Neural cell (in vitro differentiated cells): ENCODE measurements at regions not wholly inside any gene's neighbourhood (a gene's known extent, or its start where the extent isn't known, plus 50 kb on each side); places are given as distances from the start of the nearest gene placed in this dataset.

ENCODE experiments used
- H2AFZ ChIP-seq: fragments of 200-600, 300-800 bp; sonication (generic), shearing (Covaris generic); 2 replicates; pipeline ENCODE4 v1.6.0; 2014; ENCODE audit warnings: low read depth, mild to moderate bottlenecking, antibody characterized with exemption, low read length, moderate library complexity
- H3F3A ChIP-seq: fragments of 200-600 bp; shearing (Covaris generic); 2 replicates; pipeline ENCODE4 v1.6.1; 2016; ENCODE audit warnings: mild to moderate bottlenecking, moderate library complexity, mixed read lengths, antibody characterized with exemption, low read length; ENCODE audit not compliant: insufficient read depth, poor library complexity, severe bottlenecking
- H3K27ac ChIP-seq: fragments of 200-600, 300-800 bp; sonication (generic), shearing (Covaris generic); 2 replicates; pipeline ENCODE4 v1.5.1; 2014; ENCODE audit warnings: mild to moderate bottlenecking, low read length, moderate library complexity
- H3K27me3 ChIP-seq: fragments of 300-800, 200-600 bp; sonication (generic), shearing (Covaris generic); 2 replicates; pipeline ENCODE4 v1.6.0; 2014; ENCODE audit warnings: mild to moderate bottlenecking, low read depth, low read length, moderate library complexity; ENCODE audit not compliant: insufficient read depth
- H3K36me3 ChIP-seq: fragments of 300-800, 200-600 bp; sonication (generic), shearing (Covaris generic); 2 replicates; pipeline ENCODE4 v1.5.1; 2014; ENCODE audit warnings: mild to moderate bottlenecking, antibody characterized with exemption, low read length, moderate library complexity; ENCODE audit not compliant: insufficient read depth
- H3K4me2 ChIP-seq: fragments of 300-800, 200-600 bp; sonication (generic), shearing (Covaris generic); 2 replicates; pipeline ENCODE4 v1.6.0; 2014; ENCODE audit warnings: mild to moderate bottlenecking, low read length
- H3K4me3 ChIP-seq: fragments of 300-800, 200-600 bp; sonication (generic), shearing (Covaris generic); 2 replicates; pipeline ENCODE4 v1.5.1; 2014; ENCODE audit warnings: mild to moderate bottlenecking, low read length, moderate library complexity
- H3K79me2 ChIP-seq: fragments of 200-600 bp; shearing (Covaris generic); replicated peaks from 2 replicates; pipeline ENCODE4 v1.6.0; 2014; ENCODE audit warnings: mild to moderate bottlenecking, low read length, moderate library complexity; ENCODE audit not compliant: insufficient read depth
- H3K9ac ChIP-seq: fragments of 300-800, 200-600 bp; sonication (generic), shearing (Covaris generic); 2 replicates; pipeline ENCODE4 v1.6.1; 2016; ENCODE audit warnings: mild to moderate bottlenecking, low read length, mixed read lengths
- H3K9me2 ChIP-seq: fragments of 200-600 bp; shearing (Covaris generic); 2 replicates; pipeline ENCODE4 v1.6.1; 2016; ENCODE audit warnings: mild to moderate bottlenecking, low read length, mixed read lengths; ENCODE audit not compliant: insufficient read depth
- H3K9me3 ChIP-seq: fragments of 200-600, 300-800 bp; sonication (generic), shearing (Covaris generic); 2 replicates; pipeline ENCODE4 v1.6.1; 2016; ENCODE audit warnings: mild to moderate bottlenecking, mixed run types, low read length, moderate library complexity, mixed read lengths
- H4K20me1 ChIP-seq: fragments of 200-600 bp; shearing (Covaris generic); 2 replicates; pipeline ENCODE4 v1.6.1; 2016; ENCODE audit warnings: mild to moderate bottlenecking, mixed run types; ENCODE audit not compliant: insufficient read depth
- EP300 ChIP-seq: fragments of 450-650 bp; conservative IDR thresholded peaks from 2 replicates; pipeline ENCODE4 v1.6.1; 2014; ENCODE audit warnings: antibody characterized with exemption, mild to moderate bottlenecking, moderate library complexity; ENCODE audit not compliant: poor library complexity, severe bottlenecking
- EZH2 ChIP-seq: fragments of 200-600, 300-800 bp; shearing (Covaris generic), sonication (generic); IDR thresholded peaks from 2 replicates; pipeline ENCODE4 v1.6.1; 2014; ENCODE audit warnings: antibody characterized with exemption, low read length, borderline replicate concordance, mild to moderate bottlenecking; ENCODE audit not compliant: insufficient read depth, poor library complexity, severe bottlenecking
- MXI1 ChIP-seq: fragments of 450-650 bp; conservative IDR thresholded peaks from 2 replicates; pipeline ENCODE4 v1.6.1; 2014; ENCODE audit warnings: antibody characterized with exemption, mild to moderate bottlenecking; ENCODE audit not compliant: poor library complexity, severe bottlenecking
- POLR2AphosphoS5 ChIP-seq: IDR thresholded peaks from 2 replicates; pipeline ENCODE4 v1.6.1; 2012
- RAD21 ChIP-seq: fragments of 450-650 bp; conservative IDR thresholded peaks from 2 replicates; pipeline ENCODE4 v1.6.1; 2014; ENCODE audit warnings: antibody characterized with exemption, mild to moderate bottlenecking, moderate library complexity
- SMC3 ChIP-seq: fragments of 450-650 bp; conservative IDR thresholded peaks from 2 replicates; pipeline ENCODE4 v1.6.1; 2014; ENCODE audit warnings: antibody characterized with exemption, mild to moderate bottlenecking, moderate library complexity; ENCODE audit not compliant: poor library complexity
- TAF1 ChIP-seq: IDR thresholded peaks from 2 replicates; pipeline ENCODE4 v1.6.1; 2012; ENCODE audit warnings: low read depth
- TF ChIP-seq, protein P1 (sequence below): IDR thresholded peaks from 2 replicates; pipeline ENCODE4 v1.6.1; 2012; ENCODE audit warnings: borderline replicate concordance
- TF ChIP-seq, protein P2 (sequence below): fragments of 450-650 bp; IDR thresholded peaks from 2 replicates; pipeline ENCODE4 v1.5.1; 2014; ENCODE audit warnings: antibody characterized with exemption, mild to moderate bottlenecking, moderate library complexity; ENCODE audit not compliant: poor library complexity, severe bottlenecking

DNA sequence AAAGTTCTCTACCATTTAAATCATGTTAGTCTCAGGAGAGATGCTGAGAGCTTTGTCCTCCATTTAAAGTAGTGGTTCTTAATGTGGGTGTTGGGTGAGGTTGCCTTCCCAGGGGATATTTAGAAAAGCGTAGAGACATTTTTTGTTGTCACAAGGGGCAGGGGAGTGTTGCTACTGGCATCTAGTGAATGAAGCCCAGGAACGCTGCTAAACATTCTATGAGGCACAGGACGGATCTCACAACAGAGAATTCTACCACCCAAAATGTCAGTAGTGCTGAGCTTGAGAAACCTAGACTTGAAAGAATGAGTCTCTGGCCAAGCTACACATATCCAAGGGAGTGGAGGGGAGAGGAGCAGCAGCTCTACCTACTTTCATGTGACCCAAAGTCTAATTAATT, 60.7 kb upstream of the CTNNB1 start:
- no peak overlapping the region for H3K4me2 ChIP-seq

DNA sequence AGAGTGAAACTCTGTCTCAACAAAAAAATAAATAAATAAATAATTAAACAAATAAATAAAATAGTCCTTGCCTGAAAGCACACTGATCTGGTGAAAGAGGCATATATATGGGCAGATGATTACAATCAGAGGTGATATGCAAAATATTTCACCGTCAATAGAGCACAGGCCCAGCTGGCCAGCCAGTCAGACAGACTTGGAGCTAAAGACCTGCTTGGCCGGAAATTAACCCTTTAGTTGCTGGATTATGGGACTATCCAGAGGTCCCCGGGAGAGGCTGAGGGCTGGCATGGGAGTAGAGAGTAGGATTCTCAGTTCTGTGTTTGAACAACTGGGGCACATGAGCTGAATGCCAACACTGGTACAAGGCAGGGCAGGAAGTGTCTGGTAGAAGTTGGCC, 59.1 kb upstream of the CTNNB1 start:
- Histone ChIP-seq H3K27ac (no peak overlapping the region), H2AFZ (no peak overlapping the region), H3K79me2 (no peaks in the 10 kb centered on the region), H3K27me3 (no peaks in the 10 kb centered on the region), H3K9me3 (no peaks in the 10 kb centered on the region), H4K20me1 (no peaks in the 10 kb centered on the region), H3K4me3 (no peak overlapping the region), H3K9ac (no peak overlapping the region), H3F3A (no peaks in the 10 kb centered on the region), H3K9me2 (no peaks in the 10 kb centered on the region), H3K36me3 (no peaks in the 10 kb centered on the region), H3K4me2 (no peak overlapping the region)
- TF ChIP-seq MXI1: no peak
- TF ChIP-seq, protein P1, sequence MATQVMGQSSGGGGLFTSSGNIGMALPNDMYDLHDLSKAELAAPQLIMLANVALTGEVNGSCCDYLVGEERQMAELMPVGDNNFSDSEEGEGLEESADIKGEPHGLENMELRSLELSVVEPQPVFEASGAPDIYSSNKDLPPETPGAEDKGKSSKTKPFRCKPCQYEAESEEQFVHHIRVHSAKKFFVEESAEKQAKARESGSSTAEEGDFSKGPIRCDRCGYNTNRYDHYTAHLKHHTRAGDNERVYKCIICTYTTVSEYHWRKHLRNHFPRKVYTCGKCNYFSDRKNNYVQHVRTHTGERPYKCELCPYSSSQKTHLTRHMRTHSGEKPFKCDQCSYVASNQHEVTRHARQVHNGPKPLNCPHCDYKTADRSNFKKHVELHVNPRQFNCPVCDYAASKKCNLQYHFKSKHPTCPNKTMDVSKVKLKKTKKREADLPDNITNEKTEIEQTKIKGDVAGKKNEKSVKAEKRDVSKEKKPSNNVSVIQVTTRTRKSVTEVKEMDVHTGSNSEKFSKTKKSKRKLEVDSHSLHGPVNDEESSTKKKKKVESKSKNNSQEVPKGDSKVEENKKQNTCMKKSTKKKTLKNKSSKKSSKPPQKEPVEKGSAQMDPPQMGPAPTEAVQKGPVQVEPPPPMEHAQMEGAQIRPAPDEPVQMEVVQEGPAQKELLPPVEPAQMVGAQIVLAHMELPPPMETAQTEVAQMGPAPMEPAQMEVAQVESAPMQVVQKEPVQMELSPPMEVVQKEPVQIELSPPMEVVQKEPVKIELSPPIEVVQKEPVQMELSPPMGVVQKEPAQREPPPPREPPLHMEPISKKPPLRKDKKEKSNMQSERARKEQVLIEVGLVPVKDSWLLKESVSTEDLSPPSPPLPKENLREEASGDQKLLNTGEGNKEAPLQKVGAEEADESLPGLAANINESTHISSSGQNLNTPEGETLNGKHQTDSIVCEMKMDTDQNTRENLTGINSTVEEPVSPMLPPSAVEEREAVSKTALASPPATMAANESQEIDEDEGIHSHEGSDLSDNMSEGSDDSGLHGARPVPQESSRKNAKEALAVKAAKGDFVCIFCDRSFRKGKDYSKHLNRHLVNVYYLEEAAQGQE: no peak
- no peak for TF ChIP-seq RAD21
- TF ChIP-seq EP300: no peak
- TF ChIP-seq EZH2: no peak
- TF ChIP-seq SMC3: no peak
- no peak for TF ChIP-seq POLR2AphosphoS5
- TF ChIP-seq, protein P2, sequence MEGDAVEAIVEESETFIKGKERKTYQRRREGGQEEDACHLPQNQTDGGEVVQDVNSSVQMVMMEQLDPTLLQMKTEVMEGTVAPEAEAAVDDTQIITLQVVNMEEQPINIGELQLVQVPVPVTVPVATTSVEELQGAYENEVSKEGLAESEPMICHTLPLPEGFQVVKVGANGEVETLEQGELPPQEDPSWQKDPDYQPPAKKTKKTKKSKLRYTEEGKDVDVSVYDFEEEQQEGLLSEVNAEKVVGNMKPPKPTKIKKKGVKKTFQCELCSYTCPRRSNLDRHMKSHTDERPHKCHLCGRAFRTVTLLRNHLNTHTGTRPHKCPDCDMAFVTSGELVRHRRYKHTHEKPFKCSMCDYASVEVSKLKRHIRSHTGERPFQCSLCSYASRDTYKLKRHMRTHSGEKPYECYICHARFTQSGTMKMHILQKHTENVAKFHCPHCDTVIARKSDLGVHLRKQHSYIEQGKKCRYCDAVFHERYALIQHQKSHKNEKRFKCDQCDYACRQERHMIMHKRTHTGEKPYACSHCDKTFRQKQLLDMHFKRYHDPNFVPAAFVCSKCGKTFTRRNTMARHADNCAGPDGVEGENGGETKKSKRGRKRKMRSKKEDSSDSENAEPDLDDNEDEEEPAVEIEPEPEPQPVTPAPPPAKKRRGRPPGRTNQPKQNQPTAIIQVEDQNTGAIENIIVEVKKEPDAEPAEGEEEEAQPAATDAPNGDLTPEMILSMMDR: no peak
- TF ChIP-seq TAF1: no peak

More for the DNA sequence above, 60.7 kb upstream of the CTNNB1 start:
- Histone ChIP-seq H3K9ac (no peak overlapping the region), H3K36me3 (no peaks in the 10 kb centered on the region), H3F3A (no peaks in the 10 kb centered on the region), H3K9me2 (no peaks in the 10 kb centered on the region), H2AFZ (no peak overlapping the region), H3K4me3 (no peak overlapping the region), H3K79me2 (no peaks in the 10 kb centered on the region), H3K27ac (no peak overlapping the region), H4K20me1 (no peaks in the 10 kb centered on the region), H3K9me3 (no peaks in the 10 kb centered on the region), H3K27me3 (no peaks in the 10 kb centered on the region)
- TF ChIP-seq EZH2: no peak
- TF ChIP-seq MXI1: no peak
- TF ChIP-seq, protein P2: no peak
- TF ChIP-seq EP300: no peak
- no peak for TF ChIP-seq TAF1
